HepG2 (cell line): ENCODE measurements at regions not wholly inside any gene's neighbourhood (a gene's known extent, or its start where the extent isn't known, plus 50 kb on each side); places are given as distances from the start of the nearest gene placed in this dataset.
A peak's percentile ranks its signal among the peaks of the same experiment; 100 is the strongest.

Experiments used
- AHDC1 ChIP-seq: sonication (generic); formaldehyde crosslinking; IDR thresholded peaks from 2 replicates; pipeline ENCODE4 v1.5.1; 2020; ENCODE audit warnings: mild to moderate bottlenecking, missing genetic modification reagents, borderline replicate concordance
- AHR ChIP-seq: IDR thresholded peaks from 2 replicates; pipeline ENCODE4 v1.6.1; 2018; ENCODE audit warnings: missing genetic modification reagents, missing compliant biosample characterization
- CBX2 ChIP-seq, 2 experiments: fragments of 200-600 bp in 1 of 2; sonication (generic); formaldehyde crosslinking in 1 of 2; IDR thresholded peaks; 2 replicates each; pipeline versions ENCODE4 v1.7.0 to v1.8.1; 2018 to 2022; ENCODE audit warnings: low read depth in 2 of 2, low read length in 1 of 2, mild to moderate bottlenecking in 1 of 2, missing genetic modification reagents in 1 of 2
- GZF1 ChIP-seq: sonication (generic); formaldehyde crosslinking; IDR thresholded peaks from 2 replicates; pipeline ENCODE4 v1.5.1; 2020; ENCODE audit warnings: mild to moderate bottlenecking, missing genetic modification reagents
- IRX3 ChIP-seq: sonication (generic); formaldehyde crosslinking; IDR thresholded peaks from 2 replicates; pipeline ENCODE4 v1.8.1; 2023; ENCODE audit warnings: mild to moderate bottlenecking, low read depth, missing genetic modification reagents, borderline replicate concordance
- MNT ChIP-seq: fragments of 450-650 bp; IDR thresholded peaks from 2 replicates; pipeline ENCODE4 v1.6.1; 2016
- NR2F1 ChIP-seq, 2 experiments: fragments of 450-650 bp in 1 of 2; formaldehyde crosslinking in 1 of 2; IDR thresholded peaks; 2 replicates each; pipeline versions ENCODE4 v1.5.0 to v1.6.1; 2016 to 2020; ENCODE audit warnings: mild to moderate bottlenecking in 1 of 2, missing compliant biosample characterization in 1 of 2, missing genetic modification reagents in 1 of 2, moderate library complexity in 1 of 2
- TBX3 ChIP-seq: fragments of 450-650 bp; IDR thresholded peaks from 2 replicates; pipeline ENCODE4 v1.6.1; 2017; ENCODE audit warnings: antibody characterized with exemption, mild to moderate bottlenecking, inconsistent platforms, borderline replicate concordance
- ZNF101 ChIP-seq: sonication (generic); formaldehyde crosslinking; IDR thresholded peaks from 2 replicates; pipeline ENCODE4 v1.4.0; 2020; ENCODE audit warnings: mild to moderate bottlenecking, low read depth, missing genetic modification reagents, borderline replicate concordance
- ZNF205 ChIP-seq: IDR thresholded peaks from 2 replicates; pipeline ENCODE4 v1.6.1; 2018; ENCODE audit warnings: missing biosample characterization, missing genetic modification reagents
- ZNF326 ChIP-seq: sonication (generic); formaldehyde crosslinking; IDR thresholded peaks from 2 replicates; pipeline ENCODE4 v1.4.0; 2020; ENCODE audit warnings: missing genetic modification reagents, borderline replicate concordance
- ZNF556 ChIP-seq: sonication (generic); formaldehyde crosslinking; IDR thresholded peaks from 2 replicates; pipeline ENCODE4 v1.4.0; 2020; ENCODE audit warnings: mild to moderate bottlenecking, missing genetic modification reagents, borderline replicate concordance
- ZNF557 ChIP-seq: sonication (generic); formaldehyde crosslinking; IDR thresholded peaks from 2 replicates; pipeline ENCODE4 v1.4.0; 2020; ENCODE audit warnings: missing genetic modification reagents
- ZNF891 ChIP-seq: sonication (generic); formaldehyde crosslinking; IDR thresholded peaks from 2 replicates; pipeline ENCODE4 v1.5.0; 2020; ENCODE audit warnings: mild to moderate bottlenecking, missing genetic modification reagents
- TF ChIP-seq, protein P1 (sequence below): sonication (generic); formaldehyde crosslinking; IDR thresholded peaks from 2 replicates; pipeline ENCODE4 v1.8.0; 2022; ENCODE audit warnings: mild to moderate bottlenecking, missing genetic modification reagents, borderline replicate concordance
- TF ChIP-seq, protein P2 (sequence below): sonication (generic); formaldehyde crosslinking; conservative IDR thresholded peaks from 2 replicates; pipeline ENCODE4 v1.4.0; 2020; ENCODE audit warnings: missing genetic modification reagents
- TF ChIP-seq, protein P3 (sequence below): conservative IDR thresholded peaks from 2 replicates; pipeline ENCODE4 v1.6.1; 2018; ENCODE audit warnings: missing genetic modification reagents

DNA sequence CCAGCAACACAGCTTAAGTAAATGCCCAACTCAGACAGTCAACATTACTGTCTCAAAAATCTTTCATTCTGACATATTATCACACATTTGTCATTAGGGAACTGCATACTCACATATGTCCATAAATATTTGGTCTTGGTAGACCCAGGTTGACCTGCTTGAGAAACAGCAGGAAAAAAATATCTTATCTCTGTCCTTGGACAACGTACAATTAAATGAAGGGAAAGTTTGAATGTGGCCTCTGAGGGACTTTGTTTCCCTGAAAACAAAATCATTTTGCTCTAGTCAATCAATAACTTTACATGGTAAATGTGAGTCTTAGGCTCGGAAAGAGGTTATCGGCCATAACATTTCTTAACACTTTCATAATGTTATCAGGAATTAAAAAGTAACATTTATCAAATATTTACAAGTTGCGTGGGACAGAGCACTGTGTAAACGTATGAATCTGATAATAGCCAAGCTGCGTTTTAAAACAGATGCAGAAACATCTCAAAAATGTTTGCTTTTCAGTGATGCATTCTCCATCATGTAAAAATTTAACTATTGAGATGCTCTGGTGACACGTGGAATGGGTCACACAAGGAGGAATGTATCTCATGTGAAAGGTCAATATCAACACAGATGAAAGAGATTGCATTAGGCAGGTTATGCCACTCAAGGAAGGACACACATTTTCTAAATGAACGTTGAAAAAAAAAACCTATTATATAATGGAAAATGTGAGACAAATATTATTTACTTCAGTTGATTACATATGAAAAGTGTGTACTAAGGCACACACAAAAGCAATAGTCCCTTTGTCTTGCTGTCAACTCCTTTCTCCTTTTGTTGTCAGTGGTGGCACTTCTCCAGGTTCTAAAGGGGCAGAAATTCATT is 304.4 kb downstream of the WDR72 start (continued):
- TF ChIP-seq CBX2 (IDR thresholded peaks at IDR 0.05; ENCODE audit: low read depth, low read length), result no peak
- no peak for TF ChIP-seq CBX2 (CRISPR knock-in tag; IDR thresholded peaks at IDR 0.05; ENCODE audit: low read depth)
- peak; percentile 86 for TF ChIP-seq AHDC1 (CRISPR knock-in tag)
- no peak for TF ChIP-seq ZNF557 (CRISPR knock-in tag)
- TF ChIP-seq, protein P1, sequence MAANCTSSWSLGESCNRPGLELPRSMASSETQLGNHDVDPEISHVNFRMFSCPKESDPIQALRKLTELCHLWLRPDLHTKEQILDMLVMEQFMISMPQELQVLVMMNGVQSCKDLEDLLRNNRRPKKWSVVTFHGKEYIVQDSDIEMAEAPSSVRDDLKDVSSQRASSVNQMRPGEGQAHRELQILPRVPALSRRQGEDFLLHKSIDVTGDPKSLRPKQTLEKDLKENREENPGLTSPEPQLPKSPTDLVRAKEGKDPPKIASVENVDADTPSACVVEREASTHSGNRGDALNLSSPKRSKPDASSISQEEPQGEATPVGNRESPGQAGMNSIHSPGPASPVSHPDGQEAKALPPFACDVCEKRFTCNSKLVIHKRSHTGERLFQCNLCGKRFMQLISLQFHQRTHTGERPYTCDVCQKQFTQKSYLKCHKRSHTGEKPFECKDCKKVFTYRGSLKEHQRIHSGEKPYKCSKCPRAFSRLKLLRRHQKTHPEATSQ (CRISPR knock-in tag), result peak; percentile 12; the same call in 1 of the 2 replicates
- no peak for TF ChIP-seq ZNF326 (CRISPR knock-in tag)
- peak; percentile 91 to 95 for TF ChIP-seq NR2F1 (CRISPR knock-in tag; IDR thresholded peaks at IDR 0.05)
- TF ChIP-seq, protein P2, sequence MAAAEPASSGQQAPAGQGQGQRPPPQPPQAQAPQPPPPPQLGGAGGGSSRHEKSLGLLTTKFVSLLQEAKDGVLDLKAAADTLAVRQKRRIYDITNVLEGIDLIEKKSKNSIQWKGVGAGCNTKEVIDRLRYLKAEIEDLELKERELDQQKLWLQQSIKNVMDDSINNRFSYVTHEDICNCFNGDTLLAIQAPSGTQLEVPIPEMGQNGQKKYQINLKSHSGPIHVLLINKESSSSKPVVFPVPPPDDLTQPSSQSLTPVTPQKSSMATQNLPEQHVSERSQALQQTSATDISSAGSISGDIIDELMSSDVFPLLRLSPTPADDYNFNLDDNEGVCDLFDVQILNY (CRISPR knock-in tag), result no peak
- peak; percentile 92 for TF ChIP-seq TBX3
- no peak for TF ChIP-seq IRX3 (CRISPR knock-in tag)
- TF ChIP-seq, protein P3, sequence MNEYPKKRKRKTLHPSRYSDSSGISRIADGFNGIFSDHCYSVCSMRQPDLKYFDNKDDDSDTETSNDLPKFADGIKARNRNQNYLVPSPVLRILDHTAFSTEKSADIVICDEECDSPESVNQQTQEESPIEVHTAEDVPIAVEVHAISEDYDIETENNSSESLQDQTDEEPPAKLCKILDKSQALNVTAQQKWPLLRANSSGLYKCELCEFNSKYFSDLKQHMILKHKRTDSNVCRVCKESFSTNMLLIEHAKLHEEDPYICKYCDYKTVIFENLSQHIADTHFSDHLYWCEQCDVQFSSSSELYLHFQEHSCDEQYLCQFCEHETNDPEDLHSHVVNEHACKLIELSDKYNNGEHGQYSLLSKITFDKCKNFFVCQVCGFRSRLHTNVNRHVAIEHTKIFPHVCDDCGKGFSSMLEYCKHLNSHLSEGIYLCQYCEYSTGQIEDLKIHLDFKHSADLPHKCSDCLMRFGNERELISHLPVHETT (CRISPR knock-in tag), result no peak
- TF ChIP-seq AHR (CRISPR knock-in tag), result no peak; the same call in 1 of the 2 replicates
- no peak for TF ChIP-seq GZF1 (CRISPR knock-in tag)
- TF ChIP-seq ZNF101 (CRISPR knock-in tag), result no peak
- TF ChIP-seq ZNF205 (CRISPR knock-in tag), result no peak; the same call in 1 of the 2 replicates
- TF ChIP-seq ZNF556 (CRISPR knock-in tag), result no peak
- peak; percentile 90 for TF ChIP-seq MNT
- no peak for TF ChIP-seq ZNF891
